SK-N-SH (cell line): ENCODE measurements at regions not wholly inside any gene's neighbourhood (a gene's known extent, or its start where the extent isn't known, plus 50 kb on each side); places are given as distances from the start of the nearest gene placed in this dataset.

ENCODE experiments used
- CHD2 ChIP-seq: fragments of 150-350 bp; IDR thresholded peaks from 2 replicates; pipeline ENCODE4 v1.6.1; 2018; ENCODE audit warnings: low read length; ENCODE audit not compliant: partially characterized antibody
- EP300 ChIP-seq, 2 experiments: IDR thresholded peaks; 2 replicates each; pipeline versions ENCODE4 v1.4.0 to v1.6.1; 2012; ENCODE audit warnings: borderline replicate concordance in 1 of 2, low read depth in 1 of 2, low read length in 1 of 2
- POLR2AphosphoS5 ChIP-seq: IDR thresholded peaks from 2 replicates; pipeline ENCODE4 v1.6.1; 2012; ENCODE audit warnings: low read depth, low read length
- RAD21 ChIP-seq: IDR thresholded peaks from 2 replicates; pipeline ENCODE4 v1.6.1; 2012; ENCODE audit warnings: mild to moderate bottlenecking, low read length
- RFX5 ChIP-seq: IDR thresholded peaks from 2 replicates; pipeline ENCODE4 v1.6.1; 2012; ENCODE audit warnings: mild to moderate bottlenecking, improper control_type of control experiment, low read length
- SIN3A ChIP-seq: IDR thresholded peaks from 2 replicates; pipeline ENCODE4 v1.6.1; 2012; ENCODE audit warnings: low read depth, mild to moderate bottlenecking, low read length, moderate library complexity, borderline replicate concordance
- YY1 ChIP-seq: IDR thresholded peaks from 2 replicates; pipeline ENCODE4 v1.4.0; 2012; ENCODE audit warnings: low read depth, mild to moderate bottlenecking
- TF ChIP-seq, protein P1 (sequence below): fragments of 200-600 bp; sonication (generic); IDR thresholded peaks from 2 replicates; pipeline ENCODE4 v1.6.1; 2017; ENCODE audit warnings: antibody characterized with exemption, mild to moderate bottlenecking, moderate library complexity
- TF ChIP-seq, protein P2 (sequence below): IDR thresholded peaks from 2 replicates; pipeline ENCODE4 v1.4.0; 2012; ENCODE audit warnings: low read depth
- TF ChIP-seq, protein P3 (sequence below): IDR thresholded peaks from 2 replicates; pipeline ENCODE4 v1.4.0; 2012; ENCODE audit warnings: low read depth, borderline replicate concordance

DNA sequence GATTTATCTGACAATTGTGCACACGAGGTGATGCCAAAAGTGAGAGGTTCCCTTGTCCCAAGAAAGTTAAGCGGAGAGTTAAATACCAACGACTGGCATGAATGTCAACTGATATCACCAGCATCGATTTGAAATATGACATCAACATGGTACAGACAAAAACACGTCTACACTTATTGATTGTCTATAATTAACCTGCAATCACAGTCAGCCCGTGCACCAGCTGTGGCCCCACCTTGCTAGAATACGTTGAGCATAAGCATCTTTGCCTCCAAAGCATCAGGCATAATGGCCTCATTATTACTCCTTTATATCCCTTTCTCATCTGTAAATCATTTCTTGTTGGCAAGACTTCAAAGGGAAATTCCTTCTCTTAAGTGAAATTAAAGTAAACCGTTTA is 625.4 kb downstream of the IRX1 start:
- TF ChIP-seq RAD21, result no peak
- TF ChIP-seq, protein P1, sequence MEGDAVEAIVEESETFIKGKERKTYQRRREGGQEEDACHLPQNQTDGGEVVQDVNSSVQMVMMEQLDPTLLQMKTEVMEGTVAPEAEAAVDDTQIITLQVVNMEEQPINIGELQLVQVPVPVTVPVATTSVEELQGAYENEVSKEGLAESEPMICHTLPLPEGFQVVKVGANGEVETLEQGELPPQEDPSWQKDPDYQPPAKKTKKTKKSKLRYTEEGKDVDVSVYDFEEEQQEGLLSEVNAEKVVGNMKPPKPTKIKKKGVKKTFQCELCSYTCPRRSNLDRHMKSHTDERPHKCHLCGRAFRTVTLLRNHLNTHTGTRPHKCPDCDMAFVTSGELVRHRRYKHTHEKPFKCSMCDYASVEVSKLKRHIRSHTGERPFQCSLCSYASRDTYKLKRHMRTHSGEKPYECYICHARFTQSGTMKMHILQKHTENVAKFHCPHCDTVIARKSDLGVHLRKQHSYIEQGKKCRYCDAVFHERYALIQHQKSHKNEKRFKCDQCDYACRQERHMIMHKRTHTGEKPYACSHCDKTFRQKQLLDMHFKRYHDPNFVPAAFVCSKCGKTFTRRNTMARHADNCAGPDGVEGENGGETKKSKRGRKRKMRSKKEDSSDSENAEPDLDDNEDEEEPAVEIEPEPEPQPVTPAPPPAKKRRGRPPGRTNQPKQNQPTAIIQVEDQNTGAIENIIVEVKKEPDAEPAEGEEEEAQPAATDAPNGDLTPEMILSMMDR, result no peak
- TF ChIP-seq, protein P2, sequence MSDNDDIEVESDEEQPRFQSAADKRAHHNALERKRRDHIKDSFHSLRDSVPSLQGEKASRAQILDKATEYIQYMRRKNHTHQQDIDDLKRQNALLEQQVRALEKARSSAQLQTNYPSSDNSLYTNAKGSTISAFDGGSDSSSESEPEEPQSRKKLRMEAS, result no peak
- no peak for TF ChIP-seq SIN3A
- TF ChIP-seq RFX5, result no peak
- TF ChIP-seq CHD2, result no peak
- TF ChIP-seq YY1, result no peak
- no peak for TF ChIP-seq POLR2AphosphoS5
- TF ChIP-seq, protein P3, sequence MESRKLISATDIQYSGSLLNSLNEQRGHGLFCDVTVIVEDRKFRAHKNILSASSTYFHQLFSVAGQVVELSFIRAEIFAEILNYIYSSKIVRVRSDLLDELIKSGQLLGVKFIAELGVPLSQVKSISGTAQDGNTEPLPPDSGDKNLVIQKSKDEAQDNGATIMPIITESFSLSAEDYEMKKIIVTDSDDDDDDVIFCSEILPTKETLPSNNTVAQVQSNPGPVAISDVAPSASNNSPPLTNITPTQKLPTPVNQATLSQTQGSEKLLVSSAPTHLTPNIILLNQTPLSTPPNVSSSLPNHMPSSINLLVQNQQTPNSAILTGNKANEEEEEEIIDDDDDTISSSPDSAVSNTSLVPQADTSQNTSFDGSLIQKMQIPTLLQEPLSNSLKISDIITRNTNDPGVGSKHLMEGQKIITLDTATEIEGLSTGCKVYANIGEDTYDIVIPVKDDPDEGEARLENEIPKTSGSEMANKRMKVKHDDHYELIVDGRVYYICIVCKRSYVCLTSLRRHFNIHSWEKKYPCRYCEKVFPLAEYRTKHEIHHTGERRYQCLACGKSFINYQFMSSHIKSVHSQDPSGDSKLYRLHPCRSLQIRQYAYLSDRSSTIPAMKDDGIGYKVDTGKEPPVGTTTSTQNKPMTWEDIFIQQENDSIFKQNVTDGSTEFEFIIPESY, result no peak
- no peak for TF ChIP-seq EP300 (IDR thresholded peaks at IDR 0.05; ENCODE audit: borderline replicate concordance in 1 of 2, low read depth in 1 of 2, low read length in 1 of 2)
